ENCODE measurements at regions not wholly inside any gene's neighbourhood (a gene's known extent, or its start where the extent isn't known, plus 50 kb on each side); places are given as distances from the start of the nearest gene placed in this dataset.

GRCh38 chr5:100654895-100655294, 119.7 kb downstream of the FAM174A start:
- H4K20me1 ChIP-seq (replicated peaks in 1 of 2; ENCODE audit: control insufficient read depth in 1 of 2, insufficient read depth in 2 of 2, low read length in 2 of 2) = no peaks in the 10 kb centered on the region
- H3K56ac ChIP-seq (replicated peaks; ENCODE audit: insufficient read length, low read depth, low read length) = no peak overlapping the region
- no peaks in the 10 kb centered on the region for H3K9me3 ChIP-seq (ENCODE audit: insufficient read depth in 2 of 2, low read depth in 1 of 2, low read length in 1 of 2)
- H3K23me2 ChIP-seq (ENCODE audit: low read depth, low read length) = no peaks in the 10 kb centered on the region
- H3K27me3 ChIP-seq (replicated peaks in 1 of 4; ENCODE audit: control insufficient read depth in 3 of 4, extremely low read depth in 1 of 4, insufficient read depth in 3 of 4, low read length in 3 of 4) = no peaks in the 10 kb centered on the region
- no peak overlapping the region for H4K91ac ChIP-seq (replicated peaks; ENCODE audit: insufficient read length, low read length)
- no peak overlapping the region for H3K4ac ChIP-seq (replicated peaks; ENCODE audit: insufficient read length, low read depth, low read length)
- FAIRE-seq = no peak
- ChIA-PET CTCF (ENCODE audit: partially characterized antibody) (interaction anchor here (0.6 to 1.5 kb wide), 3 partner anchors 14 to 1473 kb away, joined by 3 read pairs; no protein-coding TSS in a partner anchor), POLR2A (ENCODE audit: partially characterized antibody) (no interaction called here)
- H2BK120ac ChIP-seq (replicated peaks; ENCODE audit: low read depth, low read length) = no peak overlapping the region
- H3K23ac ChIP-seq (ENCODE audit: insufficient read length) = no peak overlapping the region
- no peak overlapping the region for H2BK20ac ChIP-seq (ENCODE audit: low read length)
- no peak for DNase-seq (ENCODE audit: low read depth in 1 of 2, low spot score in 2 of 2)
- H2BK15ac ChIP-seq (ENCODE audit: low read length) = no peak overlapping the region
- H2AK5ac ChIP-seq (ENCODE audit: low read depth, low read length) = no peak overlapping the region
- no peak overlapping the region for H3K4me2 ChIP-seq (ENCODE audit: insufficient read depth in 1 of 2, low read depth in 2 of 2, low read length in 2 of 2)
- no peak overlapping the region for H4K8ac ChIP-seq (ENCODE audit: extremely low read depth, insufficient read depth, low read length)
- no peak overlapping the region for H2BK5ac ChIP-seq (ENCODE audit: low read depth, low read length)
- no peaks in the 10 kb centered on the region for H3K79me2 ChIP-seq (ENCODE audit: control insufficient read depth in 1 of 2, insufficient read depth in 2 of 2, low read length in 2 of 2)
- no peaks in the 10 kb centered on the region for H3K36me3 ChIP-seq (ENCODE audit: control insufficient read depth in 2 of 4, insufficient read depth in 4 of 4, low read length in 3 of 4)
- H2BK12ac ChIP-seq (ENCODE audit: low read depth, low read length) = no peak overlapping the region
- no peak overlapping the region for H3K4me3 ChIP-seq (ENCODE audit: extremely low read depth in 1 of 4, insufficient read depth in 2 of 4, low read depth in 3 of 4, low read length in 4 of 4)
- no peak overlapping the region for H3K18ac ChIP-seq (ENCODE audit: extremely low read depth, low read length)
- no peak overlapping the region for H3K9ac ChIP-seq (replicated peaks in 1 of 4; ENCODE audit: extremely low read depth in 1 of 4, low read depth in 3 of 4, low read length in 3 of 4)
- no peak overlapping the region for H3K14ac ChIP-seq (ENCODE audit: insufficient read length)
- H3K4me1 ChIP-seq (replicated peaks in 1 of 4; ENCODE audit: control insufficient read depth in 3 of 4, insufficient read depth in 4 of 4, low read length in 3 of 4) = no peaks in the 10 kb centered on the region
- H3K27ac ChIP-seq (ENCODE audit: low read depth, low read length) = no peak overlapping the region
- H4K5ac ChIP-seq (ENCODE audit: insufficient read length, low read depth, low read length) = no peak overlapping the region
- no peaks in the 10 kb centered on the region for H3K79me1 ChIP-seq (ENCODE audit: low read depth, low read length)
- no peak overlapping the region for H2AFZ ChIP-seq (ENCODE audit: low read length)
- TF ChIP-seq HDAC6 (IDR thresholded peaks at IDR 0.05; ENCODE audit: low read depth, low read length) (no peak), RAD21 (IDR thresholded peaks at IDR 0.05 in 1 of 2, conservative IDR thresholded peaks at IDR 0.05 in 1 of 2; ENCODE audit: low read depth in 2 of 2, low read length in 2 of 2) (no peak), KDM5A (IDR thresholded peaks at IDR 0.05; ENCODE audit: low read length) (no peak), FOSL1 (IDR thresholded peaks at IDR 0.05; ENCODE audit: insufficient read depth, low read depth, low read length) (no peak), POU5F1 (IDR thresholded peaks at IDR 0.05; ENCODE audit: low read depth, low read length) (no peak), BRCA1 (IDR thresholded peaks at IDR 0.05; ENCODE audit: low read depth, low read length) (no peak), RFX5 (IDR thresholded peaks at IDR 0.05; ENCODE audit: borderline replicate concordance, low read depth, low read length) (no peak), ATF3 (IDR thresholded peaks at IDR 0.05; ENCODE audit: insufficient read depth, low read depth, low read length) (no peak), CBX5 (IDR thresholded peaks at IDR 0.05; ENCODE audit: low read depth, low read length) (no peak), SP4 (IDR thresholded peaks at IDR 0.05; ENCODE audit: low read length) (no peak)
- TF ChIP-seq, protein P1, sequence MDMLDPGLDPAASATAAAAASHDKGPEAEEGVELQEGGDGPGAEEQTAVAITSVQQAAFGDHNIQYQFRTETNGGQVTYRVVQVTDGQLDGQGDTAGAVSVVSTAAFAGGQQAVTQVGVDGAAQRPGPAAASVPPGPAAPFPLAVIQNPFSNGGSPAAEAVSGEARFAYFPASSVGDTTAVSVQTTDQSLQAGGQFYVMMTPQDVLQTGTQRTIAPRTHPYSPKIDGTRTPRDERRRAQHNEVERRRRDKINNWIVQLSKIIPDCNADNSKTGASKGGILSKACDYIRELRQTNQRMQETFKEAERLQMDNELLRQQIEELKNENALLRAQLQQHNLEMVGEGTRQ (IDR thresholded peaks at IDR 0.05; ENCODE audit: low read length) = no peak
- TF ChIP-seq, protein P2, sequence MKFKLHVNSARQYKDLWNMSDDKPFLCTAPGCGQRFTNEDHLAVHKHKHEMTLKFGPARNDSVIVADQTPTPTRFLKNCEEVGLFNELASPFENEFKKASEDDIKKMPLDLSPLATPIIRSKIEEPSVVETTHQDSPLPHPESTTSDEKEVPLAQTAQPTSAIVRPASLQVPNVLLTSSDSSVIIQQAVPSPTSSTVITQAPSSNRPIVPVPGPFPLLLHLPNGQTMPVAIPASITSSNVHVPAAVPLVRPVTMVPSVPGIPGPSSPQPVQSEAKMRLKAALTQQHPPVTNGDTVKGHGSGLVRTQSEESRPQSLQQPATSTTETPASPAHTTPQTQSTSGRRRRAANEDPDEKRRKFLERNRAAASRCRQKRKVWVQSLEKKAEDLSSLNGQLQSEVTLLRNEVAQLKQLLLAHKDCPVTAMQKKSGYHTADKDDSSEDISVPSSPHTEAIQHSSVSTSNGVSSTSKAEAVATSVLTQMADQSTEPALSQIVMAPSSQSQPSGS (IDR thresholded peaks at IDR 0.05; ENCODE audit: low read length) = no peak

Data from H1 (cell line).